GDM1 (cell line): ENCODE measurements at regions not wholly inside any gene's neighbourhood (a gene's known extent, or its start where the extent isn't known, plus 50 kb on each side); places are given as distances from the start of the nearest gene placed in this dataset.

Experiments
- DNase-seq: peaks from one replicate; lab custom pipeline; 2025; lab: John Stamatoyannopoulos, UW

DNA sequence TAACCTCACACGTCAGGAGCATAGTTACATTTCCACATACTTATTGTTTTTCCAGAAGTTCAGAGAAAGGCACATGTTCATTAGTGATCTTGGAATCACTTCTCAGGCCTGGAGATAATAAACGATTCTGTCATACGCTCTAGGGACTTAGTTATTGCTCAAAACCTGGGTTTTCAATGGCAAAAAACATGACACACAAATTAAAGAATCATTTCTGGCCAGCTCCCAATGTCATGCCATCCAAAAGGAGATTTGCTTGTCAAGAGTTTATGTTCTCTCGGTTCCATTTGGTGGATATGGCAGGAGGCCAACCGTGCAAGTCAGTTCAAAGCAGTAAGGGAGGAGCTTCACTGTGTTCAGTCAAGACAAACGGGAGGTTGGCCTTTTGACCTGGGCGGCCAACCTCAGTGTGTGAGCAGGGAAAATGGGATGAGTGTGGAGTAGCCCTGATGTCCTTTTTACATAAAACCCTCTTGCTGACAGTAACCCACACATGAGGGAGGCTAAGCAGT lies 123.4 kb downstream of the NXNL2 start:
- no peak for DNase-seq

- no peak for DNase-seq
These were observed 124.1 kb downstream of the NXNL2 start for GRCh38 chr9:88659126-88659525.

- no peak for DNase-seq
These were observed 125.6 kb downstream of the NXNL2 start for GRCh38 chr9:88660611-88661010.

GRCh38 chr9:88661759-88662158 lies 126.8 kb downstream of the NXNL2 start:
- no peak for DNase-seq

DNA sequence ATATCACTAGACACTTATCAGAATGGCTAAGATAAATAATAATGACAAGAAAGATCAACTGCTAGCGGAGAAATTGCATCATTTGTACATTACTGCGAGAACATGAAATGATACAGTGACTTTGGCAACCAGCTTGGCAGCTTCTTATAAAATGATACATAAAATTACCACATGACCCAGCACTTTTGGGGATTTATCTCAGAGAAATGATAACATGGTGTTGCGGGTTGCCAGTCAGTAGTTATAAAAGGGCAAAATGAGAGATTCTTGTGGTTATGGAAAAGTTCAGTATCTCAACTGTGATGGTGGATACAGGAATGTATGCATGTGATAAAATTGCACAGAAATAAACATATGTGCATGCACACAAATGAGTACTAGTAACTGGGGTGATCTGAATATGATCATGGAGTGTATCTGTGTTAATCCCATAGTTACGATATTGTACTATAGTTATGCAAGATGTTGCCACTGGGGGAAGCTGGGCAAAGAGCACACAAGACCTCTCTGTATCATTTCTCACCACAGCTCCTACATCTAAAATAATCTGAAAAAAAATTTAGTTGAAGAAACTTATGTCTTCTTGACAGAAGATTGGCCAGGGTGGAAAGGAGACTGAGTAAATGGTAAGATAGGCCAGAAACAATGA lies 128.9 kb downstream of the NXNL2 start:
- DNase-seq: no peak

GRCh38 chr9:88664773-88665172 lies 129.8 kb downstream of the NXNL2 start:
- DNase-seq: no peak

DNA sequence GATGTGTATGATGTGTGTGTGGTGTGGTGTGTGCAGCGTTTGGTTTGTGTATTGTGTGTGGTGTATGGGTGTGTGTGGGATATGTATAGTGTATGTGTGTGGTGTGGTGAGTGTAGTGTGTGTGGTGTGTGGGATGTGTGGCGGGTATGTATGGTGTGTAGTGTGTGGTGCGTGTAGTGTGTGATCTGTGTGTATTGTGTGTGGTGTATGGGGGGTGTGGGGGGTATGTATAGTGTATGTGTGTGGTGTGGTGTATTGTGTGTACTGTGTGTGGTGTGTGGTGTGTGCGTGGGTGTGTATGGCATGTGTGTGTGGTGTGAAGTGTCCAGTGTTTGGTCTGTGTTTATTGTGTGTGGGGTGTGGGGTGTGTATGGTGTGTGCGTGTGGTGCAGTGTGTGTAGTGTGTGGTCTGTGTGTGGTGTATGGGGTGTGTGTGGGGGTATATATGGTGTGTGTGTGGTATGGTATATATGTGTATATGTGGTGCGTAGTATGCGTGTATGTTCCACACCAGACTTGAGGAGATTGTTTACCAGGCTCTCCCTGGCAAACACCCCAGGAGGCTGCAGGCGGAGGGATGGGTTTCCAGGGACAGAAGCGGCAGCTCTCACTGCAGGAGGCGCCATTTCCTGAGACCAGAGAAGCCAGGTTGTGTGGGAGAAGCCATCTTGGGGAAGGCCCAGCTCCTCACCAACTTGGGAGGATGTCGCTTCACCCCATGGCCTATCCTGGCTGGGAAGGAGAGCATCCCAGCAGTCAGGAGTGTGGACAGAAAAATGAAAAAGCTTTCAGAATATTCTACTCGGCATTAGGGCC lies 138.1 kb downstream of the NXNL2 start:
- DNase-seq: no peak

DNA sequence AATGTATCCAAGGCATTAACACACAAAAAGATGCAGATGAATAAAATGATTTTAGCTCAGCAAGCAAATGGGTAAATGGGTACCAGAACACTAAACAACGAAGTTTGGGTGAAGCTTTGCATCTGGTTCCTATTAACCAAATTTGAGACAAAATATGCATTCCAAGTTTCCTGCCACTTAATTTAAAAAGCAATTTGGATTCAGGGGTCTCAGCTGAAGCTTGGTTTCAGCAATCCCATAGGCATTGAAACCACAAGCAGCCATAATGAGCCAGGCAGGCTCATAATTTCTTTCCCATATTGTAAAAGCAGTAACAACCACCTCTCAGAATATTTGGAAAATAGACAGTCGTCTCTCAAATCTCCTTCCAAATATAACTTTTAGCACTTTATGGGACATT lies 138.9 kb downstream of the NXNL2 start:
- no peak for DNase-seq

DNA sequence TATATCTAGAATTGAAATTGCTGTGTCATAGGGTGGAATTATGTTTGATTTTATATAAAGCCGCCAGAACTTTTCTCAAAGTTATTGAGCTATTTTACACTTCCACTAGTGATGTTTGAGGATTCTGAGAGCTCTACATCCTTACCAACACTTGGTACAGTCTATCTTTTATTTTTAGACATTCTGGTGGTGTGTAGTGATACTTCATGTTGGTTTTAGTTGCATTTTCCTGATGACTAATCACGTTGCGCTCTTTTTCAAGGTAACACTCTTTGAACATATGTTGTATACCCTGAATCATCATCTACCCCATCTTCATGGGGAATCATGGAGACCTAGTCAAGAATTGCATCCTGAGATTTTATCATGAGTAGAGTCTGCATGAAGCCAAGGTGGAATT lies 141.7 kb downstream of the NXNL2 start:
- no peak for DNase-seq

DNA sequence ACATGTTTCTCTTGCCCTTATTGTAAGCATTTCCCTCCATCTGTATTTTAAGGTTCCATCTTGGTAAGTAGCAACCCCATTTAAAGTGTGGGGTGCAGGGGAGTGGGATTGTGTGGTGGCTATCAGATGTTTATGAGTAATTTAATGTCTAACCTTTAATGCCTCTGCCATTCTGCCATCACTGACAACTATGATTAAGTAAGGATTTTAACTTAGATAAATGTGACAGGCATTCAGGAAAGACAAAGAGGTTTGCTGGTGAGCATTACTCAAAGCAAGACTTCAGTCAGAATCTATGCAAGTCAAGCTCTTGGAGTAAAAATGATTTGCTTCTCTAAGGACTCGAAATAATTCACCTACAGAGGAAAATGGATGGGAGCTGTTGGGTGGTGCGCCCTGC lies 143.0 kb downstream of the NXNL2 start:
- no peak for DNase-seq

- no peak for DNase-seq
These were observed 143.5 kb downstream of the NXNL2 start for GRCh38 chr9:88678431-88678830.

- no peak for DNase-seq
These were observed 145.1 kb downstream of the NXNL2 start for GRCh38 chr9:88680041-88680440.

DNA sequence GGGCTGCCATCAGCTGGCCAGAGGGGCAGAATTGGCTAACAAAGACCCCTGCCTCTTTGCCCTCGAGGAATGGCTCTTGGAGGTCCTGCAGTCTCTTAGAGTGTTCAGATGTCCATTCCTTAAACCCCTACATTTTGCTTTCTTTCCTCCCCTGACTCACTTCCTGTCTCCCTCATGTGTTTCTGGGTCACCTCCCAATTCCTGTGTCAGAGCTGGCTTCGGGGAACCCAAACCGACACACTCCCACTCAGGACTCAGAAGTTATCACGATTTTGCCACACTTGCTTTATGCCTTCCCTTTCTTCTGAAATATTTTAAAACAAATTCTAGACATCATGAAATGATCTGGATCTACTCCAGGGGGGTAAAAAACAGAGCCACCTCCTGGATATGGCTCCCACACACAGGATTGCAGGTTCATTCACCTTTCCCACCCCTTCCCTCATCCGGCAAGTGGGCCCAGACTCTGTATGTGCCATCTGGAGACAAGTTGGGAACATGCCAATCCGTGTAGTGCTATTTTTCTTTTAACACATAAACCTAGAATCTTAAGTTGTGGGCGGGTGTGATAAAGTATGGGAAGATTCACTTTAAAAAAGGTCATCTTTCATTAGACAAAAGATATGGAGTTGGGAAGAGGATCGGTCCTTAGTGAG lies 145.7 kb downstream of the NXNL2 start:
- no peak for DNase-seq

DNA sequence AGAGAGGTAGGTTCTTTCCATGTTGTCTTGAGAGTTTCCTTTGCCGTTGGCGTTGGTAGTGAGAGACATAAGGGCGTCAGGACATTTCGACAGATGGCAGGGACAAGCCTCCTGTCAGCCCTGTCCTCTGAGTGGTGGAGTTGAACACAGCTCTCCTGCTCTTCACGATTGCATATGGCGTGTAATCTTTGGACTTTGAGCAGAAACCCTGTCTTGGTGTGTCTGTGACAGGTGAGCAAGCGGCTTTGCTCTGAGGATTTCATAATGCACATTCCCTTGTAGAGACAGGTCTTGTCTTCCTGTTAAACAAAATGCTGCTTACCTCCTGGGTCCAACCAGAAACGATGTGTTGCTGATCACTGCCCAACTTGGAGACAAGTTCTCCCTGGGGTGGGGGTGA lies 146.5 kb downstream of the NXNL2 start:
- no peak for DNase-seq

DNA sequence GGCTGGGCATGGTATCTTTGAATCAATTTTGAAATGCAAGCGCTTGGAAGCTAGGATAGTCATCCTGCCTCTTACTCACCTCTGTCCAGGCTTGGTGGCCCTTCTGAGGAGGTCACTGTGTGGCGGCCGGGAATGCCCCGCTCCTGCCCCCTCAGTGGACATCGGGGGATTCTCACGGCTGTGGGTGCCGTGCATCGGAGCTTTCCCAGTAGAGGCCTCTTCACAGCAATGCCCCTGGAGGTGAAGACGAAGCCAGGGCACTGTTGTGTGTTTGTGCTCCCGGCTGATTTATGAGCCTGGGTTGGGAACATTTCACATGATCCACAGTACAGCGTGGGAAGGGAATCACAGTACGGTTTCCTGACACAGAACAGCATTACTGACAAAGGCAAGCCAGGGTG lies 147.5 kb downstream of the NXNL2 start:
- DNase-seq: no peak

- DNase-seq: no peak
These were observed 149.1 kb downstream of the NXNL2 start for GRCh38 chr9:88684046-88684445.

DNA sequence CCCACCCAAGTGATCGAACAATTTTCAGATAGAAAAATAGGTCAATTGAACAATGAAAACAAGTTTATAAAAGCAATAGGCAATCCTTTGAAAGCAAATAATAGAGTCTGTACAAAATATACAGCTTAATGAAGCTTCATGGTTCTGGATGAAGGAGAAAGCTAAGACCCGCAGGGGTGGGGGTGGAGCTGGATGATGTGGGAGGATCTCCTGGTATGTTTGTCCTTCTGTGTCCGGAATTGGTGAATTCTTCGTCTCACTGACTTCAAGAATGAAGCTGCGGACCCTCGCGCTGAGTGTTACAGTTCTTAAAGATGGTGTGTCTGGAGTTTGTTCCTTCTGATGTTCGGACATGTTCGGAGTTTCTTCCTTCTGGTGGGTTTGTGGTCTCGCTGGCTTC lies 149.9 kb downstream of the NXNL2 start:
- DNase-seq: no peak

DNA sequence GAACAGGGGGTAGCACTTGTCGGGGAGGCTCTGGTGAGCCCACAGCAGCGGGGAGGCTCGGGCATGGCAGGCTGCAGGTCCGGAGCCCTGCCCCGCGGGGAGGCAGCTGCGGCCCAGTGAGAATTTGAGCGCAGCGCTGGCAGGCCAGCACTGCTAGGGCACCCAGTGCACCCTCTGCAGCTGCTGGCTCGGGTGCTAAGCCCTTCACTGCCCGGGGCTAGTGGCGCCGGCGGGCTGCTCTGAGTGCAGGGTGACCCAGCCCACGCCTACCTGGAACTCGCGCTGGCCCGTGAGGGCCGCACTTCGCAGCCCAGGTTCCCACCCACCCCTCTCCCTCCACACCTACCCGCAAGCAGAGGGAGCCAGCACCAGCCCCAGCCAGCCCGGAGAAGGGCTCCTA lies 151.0 kb downstream of the NXNL2 start:
- no peak for DNase-seq

DNA sequence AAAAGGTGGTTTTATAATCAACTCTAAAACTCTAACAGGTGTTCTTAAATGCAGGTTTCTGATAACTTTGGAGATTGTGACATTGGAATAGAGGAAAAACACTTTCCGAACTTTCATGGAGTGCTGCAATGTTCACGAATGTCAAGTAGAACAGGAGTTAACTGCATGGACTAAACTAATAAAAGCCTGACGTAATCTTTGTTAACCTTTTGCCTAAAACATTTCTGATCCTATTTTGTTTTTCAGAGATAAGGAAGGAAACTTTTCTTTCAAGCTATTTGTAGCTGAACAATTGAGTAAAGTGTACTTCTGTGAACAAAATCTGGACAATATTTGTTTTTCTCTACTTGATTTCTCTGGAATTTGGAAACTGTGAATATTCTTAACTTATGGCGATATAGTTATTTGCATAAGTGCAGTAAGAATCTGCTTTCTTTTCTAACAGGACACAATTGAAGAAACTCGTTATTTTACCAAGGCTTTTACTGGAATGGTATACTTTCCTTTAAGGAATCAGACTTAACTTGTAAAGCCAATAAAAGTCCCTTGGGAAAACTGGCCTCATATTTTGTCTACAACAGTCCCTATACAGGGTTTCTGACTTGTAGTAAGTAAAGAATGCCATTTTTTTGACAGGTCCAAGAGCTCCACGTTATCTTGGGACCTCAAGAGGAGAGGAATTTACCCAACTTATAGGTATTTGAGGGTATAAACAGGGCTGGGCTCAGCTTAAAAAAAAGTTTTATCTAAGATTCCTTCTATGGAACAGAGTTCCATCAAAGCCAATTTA lies 154.7 kb downstream of the NXNL2 start:
- DNase-seq: no peak

DNA sequence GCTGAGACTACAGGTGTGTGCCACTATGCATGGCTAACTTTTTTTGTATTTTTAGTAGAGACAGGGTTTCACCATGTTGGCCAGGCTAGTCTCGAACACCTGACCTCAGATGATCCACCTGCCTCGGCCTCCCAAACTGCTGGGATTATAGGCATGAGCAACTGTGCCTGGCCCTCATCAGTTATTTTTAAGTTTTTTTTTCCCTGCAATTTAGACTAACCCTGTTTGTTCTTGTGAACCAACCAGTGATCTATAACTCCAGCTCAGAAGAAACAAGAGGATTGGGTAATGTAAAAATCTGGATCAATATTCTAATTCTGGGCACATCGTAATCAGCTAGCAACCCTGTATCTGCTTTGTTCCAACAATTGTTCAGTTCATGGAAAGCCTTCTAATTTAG lies 155.7 kb downstream of the NXNL2 start:
- DNase-seq: no peak

DNA sequence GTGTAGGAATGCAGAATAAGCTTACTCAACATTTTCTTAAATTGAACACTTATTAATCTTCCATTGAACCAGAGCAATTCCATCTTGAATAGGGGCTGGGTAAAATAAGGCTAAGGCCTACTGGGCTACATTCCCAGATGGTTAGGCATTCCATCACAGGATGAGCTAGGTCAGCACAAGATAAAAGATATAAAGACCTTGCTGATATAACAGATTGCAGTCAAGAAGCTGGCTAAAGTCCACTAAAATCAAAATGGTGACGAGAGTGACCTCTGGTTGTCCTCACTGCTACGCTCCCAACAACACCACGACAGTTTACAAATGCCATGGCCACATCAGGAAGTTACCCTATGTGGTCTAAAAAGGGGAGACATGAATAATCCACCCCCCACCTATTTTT lies 156.1 kb downstream of the NXNL2 start:
- no peak for DNase-seq

DNA sequence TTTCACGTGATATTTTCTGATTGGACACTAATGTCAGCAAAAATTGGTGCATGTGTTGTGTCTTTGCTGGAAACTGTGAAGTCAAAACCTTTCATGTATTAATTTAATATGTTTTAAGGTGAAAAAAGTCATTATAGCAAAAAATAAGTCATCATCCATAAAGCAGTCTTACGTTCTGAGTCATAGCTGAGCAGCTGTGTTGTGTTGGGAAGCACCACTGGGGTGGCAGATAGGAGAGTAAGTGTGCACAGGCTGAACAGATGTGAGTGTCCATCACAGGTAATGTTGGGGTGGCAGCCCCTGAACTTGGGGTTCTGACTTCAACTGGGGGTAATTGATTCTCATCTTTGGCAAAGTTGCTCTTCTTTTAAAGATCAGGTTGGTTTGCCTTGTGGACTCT lies 156.8 kb downstream of the NXNL2 start:
- DNase-seq: no peak
